ENCODE measurements at regions not wholly inside any gene's neighbourhood (a gene's known extent, or its start where the extent isn't known, plus 50 kb on each side); places are given as distances from the start of the nearest gene placed in this dataset.

GRCh38 chr4:30653291-30653690 is 66.9 kb upstream of the PCDH7 start:
- 65 to 86% methylated on average over 1 of the region's 1 CpG for WGBS, 2 donors (ENCODE audit: low coverage in 1 of 2)
- in situ Hi-C loops (cut with MboI; ENCODE audit: low pct_ligation_motif_present in 1 of 4, low pct_unique_long_range_greater_than_20kb in 1 of 4, low sequenced_read_pairs in 3 of 4) = no loop called here
- H3K4me3 ChIP-seq = no peak overlapping the region
- H3K27ac ChIP-seq = no peak overlapping the region
- intact Hi-C loops (cut with DNase I; ENCODE audit: low total_unique reads) = no loop called here
- no peak for TF ChIP-seq POLR2AphosphoS5 (IDR thresholded peaks at IDR 0.05)
- TF ChIP-seq CTCF (IDR thresholded peaks at IDR 0.05) = no peak
- TF ChIP-seq EP300 (IDR thresholded peaks at IDR 0.05; ENCODE audit: low read depth) = no peak
- TF ChIP-seq POLR2A (IDR thresholded peaks at IDR 0.05) = no peak
- H3K27me3 ChIP-seq = no peaks in the 10 kb centered on the region
- no peak for DNase-seq
- H3K4me1 ChIP-seq = no peaks in the 10 kb centered on the region
- no peaks in the 10 kb centered on the region for H3K36me3 ChIP-seq
- H3K9me3 ChIP-seq = no peaks in the 10 kb centered on the region

- Histone ChIP-seq H3K4me3 (no peak overlapping the region), H3K36me3 (no peaks in the 10 kb centered on the region), H3K4me1 (no peaks in the 10 kb centered on the region), H3K9me3 (no peaks in the 10 kb centered on the region), H3K27me3 (no peaks in the 10 kb centered on the region), H3K27ac (no peak overlapping the region)
- DNase-seq = no peak
- WGBS, 2 donors (ENCODE audit: low coverage in 1 of 2) = 74 to 90% methylated on average over 5 of the region's 5 CpGs
- TF ChIP-seq POLR2AphosphoS5 (IDR thresholded peaks at IDR 0.05) (no peak), CTCF (IDR thresholded peaks at IDR 0.05) (no peak), POLR2A (IDR thresholded peaks at IDR 0.05) (no peak), EP300 (IDR thresholded peaks at IDR 0.05; ENCODE audit: low read depth) (no peak)
- intact Hi-C loops (cut with DNase I; ENCODE audit: low total_unique reads) (no loop called here), in situ Hi-C loops (cut with MboI; ENCODE audit: low pct_ligation_motif_present in 1 of 4, low pct_unique_long_range_greater_than_20kb in 1 of 4, low sequenced_read_pairs in 3 of 4) (no loop called here)
These were observed 63.3 kb upstream of the PCDH7 start for GRCh38 chr4:30656828-30657227.

- no peak for TF ChIP-seq CTCF (IDR thresholded peaks at IDR 0.05)
- no peak for TF ChIP-seq POLR2AphosphoS5 (IDR thresholded peaks at IDR 0.05)
- no peak for TF ChIP-seq EP300 (IDR thresholded peaks at IDR 0.05; ENCODE audit: low read depth)
- no peak for TF ChIP-seq POLR2A (IDR thresholded peaks at IDR 0.05)
- in situ Hi-C loops (cut with MboI; ENCODE audit: low pct_ligation_motif_present in 1 of 4, low pct_unique_long_range_greater_than_20kb in 1 of 4, low sequenced_read_pairs in 3 of 4) (no loop called here), intact Hi-C loops (cut with DNase I; ENCODE audit: low total_unique reads) (no loop called here)
- Histone ChIP-seq H3K36me3 (no peaks in the 10 kb centered on the region), H3K9me3 (no peaks in the 10 kb centered on the region), H3K4me3 (no peak overlapping the region), H3K27ac (no peak overlapping the region), H3K4me1 (no peaks in the 10 kb centered on the region), H3K27me3 (no peaks in the 10 kb centered on the region)
- WGBS, 2 donors (ENCODE audit: low coverage in 1 of 2) = 75 to 88% methylated on average over 2 to 3 of the region's 3 CpGs
- no peak for DNase-seq
These were observed 52.2 kb upstream of the PCDH7 start for GRCh38 chr4:30667919-30668318.

- no peaks in the 10 kb centered on the region for H3K4me1 ChIP-seq
- TF ChIP-seq EP300 (IDR thresholded peaks at IDR 0.05; ENCODE audit: low read depth) = no peak
- no peak for TF ChIP-seq POLR2AphosphoS5 (IDR thresholded peaks at IDR 0.05)
- no peak for TF ChIP-seq CTCF (IDR thresholded peaks at IDR 0.05)
- TF ChIP-seq POLR2A (IDR thresholded peaks at IDR 0.05) = no peak
- H3K27ac ChIP-seq = no peak overlapping the region
- in situ Hi-C loops (cut with MboI; ENCODE audit: low pct_ligation_motif_present in 1 of 4, low pct_unique_long_range_greater_than_20kb in 1 of 4, low sequenced_read_pairs in 3 of 4) = no loop called here
- H3K36me3 ChIP-seq = no peaks in the 10 kb centered on the region
- H3K4me3 ChIP-seq = no peak overlapping the region
- H3K9me3 ChIP-seq = no peaks in the 10 kb centered on the region
- no peaks in the 10 kb centered on the region for H3K27me3 ChIP-seq
- DNase-seq = no peak
- 56 to 69% methylated on average over 3 of the region's 3 CpGs for WGBS, 2 donors (ENCODE audit: low coverage in 1 of 2)
- intact Hi-C loops (cut with DNase I; ENCODE audit: low total_unique reads) = no loop called here
These were observed 50.0 kb upstream of the PCDH7 start for GRCh38 chr4:30670206-30670605.

Small RNAs in the stretch of these regions (small RNA-seq; reads per million reads assigned to genes)
- gene AC097510.1 = 0 reads per million in 4 donors
